Type B pancreatic cell (in vitro differentiated cells): ENCODE measurements at regions not wholly inside any gene's neighbourhood (a gene's known extent, or its start where the extent isn't known, plus 50 kb on each side); places are given as distances from the start of the nearest gene placed in this dataset.

Experiments
- DNase-seq: peaks from one replicate; pipeline ENCODE4 v3.0.0; 2021; ENCODE audit warnings: mixed read lengths; ENCODE audit not compliant: unreplicated experiment; ENCODE audit errors: extremely low spot score
- H3K27ac Mint-ChIP-seq: 2 replicates; pipeline ENCODE4 v1.8.0; 2021; ENCODE audit warnings: mild to moderate bottlenecking, mixed read lengths
- H3K27me3 Mint-ChIP-seq: 2 replicates; pipeline ENCODE4 v1.8.0; 2021; ENCODE audit warnings: mixed read lengths
- H3K36me3 Mint-ChIP-seq: 2 replicates; pipeline ENCODE4 v1.8.0; 2021; ENCODE audit warnings: mixed read lengths
- H3K4me1 Mint-ChIP-seq: one replicate; pipeline ENCODE4 v1.8.0; 2021; ENCODE audit warnings: mixed read lengths; ENCODE audit not compliant: unreplicated experiment
- H3K4me3 Mint-ChIP-seq: 2 replicates; pipeline ENCODE4 v1.8.0; 2021; ENCODE audit warnings: mild to moderate bottlenecking, mixed read lengths
- H3K9me3 Mint-ChIP-seq: 2 replicates; pipeline ENCODE4 v1.8.0; 2021; ENCODE audit warnings: mixed read lengths
- CTCF ChIP-seq: fragments of 200-600 bp; sonication (generic); conservative IDR thresholded peaks from 2 replicates; pipeline ENCODE4 v1.5.0; 2021; ENCODE audit warnings: antibody characterized with exemption, mild to moderate bottlenecking

- H3K27me3 Mint-ChIP-seq, result no peaks in the 10 kb centered on the region
- H3K4me1 Mint-ChIP-seq, result no peaks in the 10 kb centered on the region
- no peak for TF ChIP-seq CTCF
- H3K4me3 Mint-ChIP-seq, result no peak overlapping the region
- H3K27ac Mint-ChIP-seq, result no peak overlapping the region
- no peak for DNase-seq
- no peaks in the 10 kb centered on the region for H3K9me3 Mint-ChIP-seq
- no peaks in the 10 kb centered on the region for H3K36me3 Mint-ChIP-seq
These were observed 2382.2 kb downstream of the TP53TG3F start for GRCh38 chr16:35841632-35842031.

GRCh38 chr16:35862242-35862641 is 2402.8 kb downstream of the TP53TG3F start:
- Mint-ChIP-seq H3K9me3 (peaks cover 5% of the 10 kb centered on the region), H3K36me3 (no peaks in the 10 kb centered on the region)

GRCh38 chr16:35868630-35869029 is 2409.2 kb downstream of the TP53TG3F start:
- DNase-seq, result no peak
- Mint-ChIP-seq H3K4me1 (no peaks in the 10 kb centered on the region), H3K27me3 (no peaks in the 10 kb centered on the region), H3K36me3 (no peaks in the 10 kb centered on the region), H3K9me3 (peaks cover 5% of the 10 kb centered on the region), H3K27ac (no peak overlapping the region), H3K4me3 (no peak overlapping the region)
- no peak for TF ChIP-seq CTCF

More at GRCh38 chr16:35862242-35862641, 2402.8 kb downstream of the TP53TG3F start:
- no peak overlapping the region for H3K27ac Mint-ChIP-seq
- no peaks in the 10 kb centered on the region for H3K27me3 Mint-ChIP-seq
- H3K4me1 Mint-ChIP-seq, result no peaks in the 10 kb centered on the region
- H3K4me3 Mint-ChIP-seq, result no peak overlapping the region
- no peak for TF ChIP-seq CTCF
- no peak for DNase-seq

GRCh38 chr16:35873472-35873871 is 2414.1 kb downstream of the TP53TG3F start:
- Mint-ChIP-seq H3K9me3 (no peaks in the 10 kb centered on the region), H3K4me1 (no peaks in the 10 kb centered on the region), H3K4me3 (no peak overlapping the region), H3K36me3 (no peaks in the 10 kb centered on the region), H3K27ac (no peak overlapping the region), H3K27me3 (no peaks in the 10 kb centered on the region)
- TF ChIP-seq CTCF, result no peak
- DNase-seq, result no peak

GRCh38 chr16:35881654-35882053 is 2422.2 kb downstream of the TP53TG3F start:
- H3K9me3 Mint-ChIP-seq, result no peaks in the 10 kb centered on the region
- TF ChIP-seq CTCF, result no peak
- H3K4me1 Mint-ChIP-seq, result no peaks in the 10 kb centered on the region
- no peak overlapping the region for H3K27ac Mint-ChIP-seq
- H3K36me3 Mint-ChIP-seq, result no peaks in the 10 kb centered on the region
- no peak overlapping the region for H3K4me3 Mint-ChIP-seq
- no peaks in the 10 kb centered on the region for H3K27me3 Mint-ChIP-seq
- no peak for DNase-seq

- no peak overlapping the region for H3K4me3 Mint-ChIP-seq
- H3K4me1 Mint-ChIP-seq, result no peaks in the 10 kb centered on the region
- peaks cover 48% of the 10 kb centered on the region for H3K9me3 Mint-ChIP-seq
- TF ChIP-seq CTCF, result no peak
- no peak overlapping the region for H3K27ac Mint-ChIP-seq
- no peaks in the 10 kb centered on the region for H3K27me3 Mint-ChIP-seq
- DNase-seq, result no peak
- H3K36me3 Mint-ChIP-seq, result no peaks in the 10 kb centered on the region
These were observed 2447.0 kb downstream of the TP53TG3F start for GRCh38 chr16:35906440-35906839.
